ENCODE measurements at regions not wholly inside any gene's neighbourhood (a gene's known extent, or its start where the extent isn't known, plus 50 kb on each side); places are given as distances from the start of the nearest gene placed in this dataset.

GRCh38 chr2:118697781-118698180 lies 149.7 kb downstream of the EN1 start:
- Mint-ChIP-seq H3K4me3 (ENCODE audit: low read depth, unreplicated experiment) (no peak overlapping the region), H3K9me3 (ENCODE audit: low read depth, unreplicated experiment) (peaks cover 9% of the 10 kb centered on the region), H3K27ac (ENCODE audit: unreplicated experiment) (no peak overlapping the region), H3K27me3 (ENCODE audit: unreplicated experiment) (peaks cover 13% of the 10 kb centered on the region), H3K4me1 (ENCODE audit: low read depth, unreplicated experiment) (peaks cover 8% of the 10 kb centered on the region), H3K36me3 (ENCODE audit: insufficient read depth, unreplicated experiment) (no peaks in the 10 kb centered on the region)
- TF ChIP-seq, protein P1, sequence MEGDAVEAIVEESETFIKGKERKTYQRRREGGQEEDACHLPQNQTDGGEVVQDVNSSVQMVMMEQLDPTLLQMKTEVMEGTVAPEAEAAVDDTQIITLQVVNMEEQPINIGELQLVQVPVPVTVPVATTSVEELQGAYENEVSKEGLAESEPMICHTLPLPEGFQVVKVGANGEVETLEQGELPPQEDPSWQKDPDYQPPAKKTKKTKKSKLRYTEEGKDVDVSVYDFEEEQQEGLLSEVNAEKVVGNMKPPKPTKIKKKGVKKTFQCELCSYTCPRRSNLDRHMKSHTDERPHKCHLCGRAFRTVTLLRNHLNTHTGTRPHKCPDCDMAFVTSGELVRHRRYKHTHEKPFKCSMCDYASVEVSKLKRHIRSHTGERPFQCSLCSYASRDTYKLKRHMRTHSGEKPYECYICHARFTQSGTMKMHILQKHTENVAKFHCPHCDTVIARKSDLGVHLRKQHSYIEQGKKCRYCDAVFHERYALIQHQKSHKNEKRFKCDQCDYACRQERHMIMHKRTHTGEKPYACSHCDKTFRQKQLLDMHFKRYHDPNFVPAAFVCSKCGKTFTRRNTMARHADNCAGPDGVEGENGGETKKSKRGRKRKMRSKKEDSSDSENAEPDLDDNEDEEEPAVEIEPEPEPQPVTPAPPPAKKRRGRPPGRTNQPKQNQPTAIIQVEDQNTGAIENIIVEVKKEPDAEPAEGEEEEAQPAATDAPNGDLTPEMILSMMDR (IDR thresholded peaks at IDR 0.05; ENCODE audit: unreplicated experiment), result no peak
- BruUV-seq (replicated peaks), result no TSS peak
- intact Hi-C loops (cut with micrococcal nuclease; ENCODE audit: unreplicated experiment), result no loop called here
- no peak for DNase-seq
- CTCF ChIA-PET, result no interaction called here

DNA sequence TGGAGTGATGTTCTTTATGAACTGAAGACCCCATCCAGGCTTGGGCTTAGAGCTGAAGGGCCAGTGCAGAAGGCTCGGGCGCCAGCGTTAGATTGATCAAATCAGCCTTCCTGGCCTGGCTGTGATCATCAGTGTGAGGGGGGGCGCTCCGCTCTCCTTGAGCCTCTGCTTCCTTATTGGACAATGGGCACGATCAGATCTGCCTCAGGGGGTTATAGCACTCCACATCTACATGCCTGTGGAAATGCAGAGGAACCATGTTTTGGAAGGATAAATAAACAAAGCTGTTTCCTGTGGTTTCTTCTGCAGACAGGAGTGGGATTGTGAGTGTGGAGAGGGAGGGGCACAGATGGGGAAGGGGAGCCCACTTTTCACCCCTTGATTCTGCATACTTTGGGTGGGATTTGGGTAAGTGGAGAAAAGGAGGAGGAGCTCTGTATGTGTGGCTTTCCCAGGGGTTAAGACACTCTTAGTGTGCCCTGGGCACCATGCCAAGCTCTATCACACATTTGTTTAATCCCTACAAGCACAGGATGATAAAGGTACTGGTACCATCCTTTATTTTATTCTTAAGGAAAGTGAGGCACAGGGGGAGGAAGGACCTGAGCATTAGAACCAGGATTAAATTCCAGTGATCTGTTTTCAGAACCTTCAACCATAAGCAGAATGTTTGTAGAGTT lies 150.5 kb downstream of the EN1 start:
- no TSS peak for BruUV-seq (replicated peaks)
- TF ChIP-seq, protein P1 (IDR thresholded peaks at IDR 0.05; ENCODE audit: unreplicated experiment), result no peak

DNA sequence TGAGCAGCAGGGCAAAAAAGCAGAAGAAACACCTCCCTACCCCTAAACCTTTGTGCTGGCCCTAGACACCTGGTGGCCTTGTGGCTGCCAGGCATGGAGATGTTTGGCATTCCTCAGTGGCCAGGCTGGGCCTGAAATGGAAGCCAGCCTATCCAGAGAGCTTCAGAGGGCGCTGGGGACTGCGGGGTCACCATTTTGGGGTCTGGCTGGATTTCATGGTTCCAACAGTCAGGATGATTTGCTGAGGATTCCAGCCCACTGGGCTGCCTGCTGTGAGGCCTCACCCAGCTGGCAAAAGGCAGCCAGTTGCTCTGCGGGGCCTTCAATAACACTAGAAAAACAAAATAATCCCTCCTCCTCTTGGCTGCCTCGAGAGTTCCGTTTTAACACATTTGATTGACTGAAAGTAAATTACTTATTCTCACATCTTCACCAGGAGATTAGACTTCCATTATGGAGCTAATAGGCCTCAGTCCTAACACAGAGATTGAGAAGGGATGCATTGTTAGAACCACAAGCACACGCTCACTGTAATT lies 154.1 kb downstream of the EN1 start:
- Mint-ChIP-seq H3K9me3 (ENCODE audit: low read depth, unreplicated experiment) (peaks cover 17% of the 10 kb centered on the region), H3K27ac (ENCODE audit: unreplicated experiment) (no peak overlapping the region), H3K36me3 (ENCODE audit: insufficient read depth, unreplicated experiment) (no peaks in the 10 kb centered on the region), H3K4me1 (ENCODE audit: low read depth, unreplicated experiment) (peaks cover 8% of the 10 kb centered on the region), H3K27me3 (ENCODE audit: unreplicated experiment) (peaks cover 21% of the 10 kb centered on the region), H3K4me3 (ENCODE audit: low read depth, unreplicated experiment) (no peak overlapping the region)
- TF ChIP-seq, protein P1 (IDR thresholded peaks at IDR 0.05; ENCODE audit: unreplicated experiment), result no peak
- CTCF ChIA-PET, result no interaction called here
- intact Hi-C loops (cut with micrococcal nuclease; ENCODE audit: unreplicated experiment), result no loop called here
- BruUV-seq (replicated peaks), result no TSS peak
- no peak for DNase-seq

More for the DNA sequence above, 150.5 kb downstream of the EN1 start:
- Mint-ChIP-seq H3K4me3 (ENCODE audit: low read depth, unreplicated experiment) (no peak overlapping the region), H3K4me1 (ENCODE audit: low read depth, unreplicated experiment) (peaks cover 8% of the 10 kb centered on the region), H3K9me3 (ENCODE audit: low read depth, unreplicated experiment) (peaks cover 9% of the 10 kb centered on the region), H3K36me3 (ENCODE audit: insufficient read depth, unreplicated experiment) (no peaks in the 10 kb centered on the region), H3K27me3 (ENCODE audit: unreplicated experiment) (peaks cover 13% of the 10 kb centered on the region), H3K27ac (ENCODE audit: unreplicated experiment) (no peak overlapping the region)
- intact Hi-C loops (cut with micrococcal nuclease; ENCODE audit: unreplicated experiment), result no loop called here
- DNase-seq, result no peak
- CTCF ChIA-PET, result no interaction called here

GRCh38 chr2:118689874-118690273 lies 157.6 kb downstream of the EN1 start:
- no peak for DNase-seq
- no TSS peak for BruUV-seq (replicated peaks)
- TF ChIP-seq, protein P1 (IDR thresholded peaks at IDR 0.05; ENCODE audit: unreplicated experiment), result no peak
- Mint-ChIP-seq H3K27ac (ENCODE audit: unreplicated experiment) (no peak overlapping the region), H3K9me3 (ENCODE audit: low read depth, unreplicated experiment) (peaks cover 8% of the 10 kb centered on the region), H3K36me3 (ENCODE audit: insufficient read depth, unreplicated experiment) (no peaks in the 10 kb centered on the region), H3K4me1 (ENCODE audit: low read depth, unreplicated experiment) (no peaks in the 10 kb centered on the region), H3K27me3 (ENCODE audit: unreplicated experiment) (peaks cover 10% of the 10 kb centered on the region), H3K4me3 (ENCODE audit: low read depth, unreplicated experiment) (no peak overlapping the region)
- CTCF ChIA-PET, result no interaction called here
- intact Hi-C loops (cut with micrococcal nuclease; ENCODE audit: unreplicated experiment), result no loop called here
